Epithelial cell of proximal tubule (primary cell): ENCODE measurements at regions not wholly inside any gene's neighbourhood (a gene's known extent, or its start where the extent isn't known, plus 50 kb on each side); places are given as distances from the start of the nearest gene placed in this dataset.

Experiments
- DNase-seq: peaks from one replicate; pipeline ENCODE4 v3.0.0-alpha.2; 2011; ENCODE audit warnings: low read depth
- H3K4me3 ChIP-seq: 2 replicates; pipeline ENCODE4 v1.5.1; 2011; ENCODE audit warnings: low read depth, mild to moderate bottlenecking, low read length
- CTCF ChIP-seq: conservative IDR thresholded peaks from 2 replicates; pipeline ENCODE4 v1.5.1; 2012; ENCODE audit warnings: low read depth, mild to moderate bottlenecking, low read length

- H3K4me3 ChIP-seq, result no peak overlapping the region
- no peak for DNase-seq
- no peak for TF ChIP-seq CTCF
Measured at GRCh38 chr21:40938078-40938477, 91.1 kb upstream of the DSCAM start.

- H3K4me3 ChIP-seq, result no peak overlapping the region
- no peak for TF ChIP-seq CTCF
- no peak for DNase-seq
Measured at GRCh38 chr21:40938611-40939010, 91.7 kb upstream of the DSCAM start.

- no peak overlapping the region for H3K4me3 ChIP-seq
- no peak for TF ChIP-seq CTCF
- DNase-seq, result no peak
Measured at GRCh38 chr21:40947713-40948112, 100.8 kb upstream of the DSCAM start.

GRCh38 chr21:40950970-40951369 lies 104.0 kb upstream of the DSCAM start:
- DNase-seq, result no peak
- TF ChIP-seq CTCF, result no peak
- no peak overlapping the region for H3K4me3 ChIP-seq

GRCh38 chr21:40952551-40953323 lies 105.8 kb upstream of the DSCAM start:
- DNase-seq, result no peak
- no peak for TF ChIP-seq CTCF

GRCh38 chr21:40964691-40965090 lies 117.7 kb upstream of the DSCAM start:
- no peak for DNase-seq
- no peak overlapping the region for H3K4me3 ChIP-seq
- TF ChIP-seq CTCF, result no peak

More at GRCh38 chr21:40952551-40953323, 105.8 kb upstream of the DSCAM start:
- no peak overlapping the region for H3K4me3 ChIP-seq

GRCh38 chr21:40967771-40968170 lies 120.8 kb upstream of the DSCAM start:
- no peak for TF ChIP-seq CTCF
- no peak for DNase-seq
- no peak overlapping the region for H3K4me3 ChIP-seq
